K562 (cell line): ENCODE measurements at regions not wholly inside any gene's neighbourhood (a gene's known extent, or its start where the extent isn't known, plus 50 kb on each side); places are given as distances from the start of the nearest gene placed in this dataset.

Experiments
- ATAC-seq: fragments of 200-7000 bp; cut with Tn5 transposase; 3 replicates; pipeline ENCODE4 v1.9.1; 2020; ENCODE audit warnings: moderate library complexity
- BruUV-seq: library from RNA; stranded (reverse); fragments of 400-500 nt; replicated peaks from 2 replicates; lab custom pipeline; 2021; lab: Mats Ljungman, UMichigan
- CTCF ChIA-PET: fragments of 300-600 bp; formaldehyde crosslinking; extraction: SDS; loops from one replicate; lab custom pipeline; 2021; ENCODE audit warnings: low intra/inter-chr PET ratio; lab: Yijun Ruan, JAX
- POLR2A ChIA-PET: fragments of 300-600, 350-650 bp; sonication (Branson Sonifier 250); formaldehyde crosslinking; extraction: SDS; loops from one replicate; lab custom pipeline; 2021; ENCODE audit warnings: antibody characterized with exemption, inconsistent platforms; lab: Yijun Ruan, JAX
- DNase-seq, 4 experiments: peaks; one replicate each; pipeline versions ENCODE4 v3.0.0 to v3.0.0-alpha.2; 2011 to 2018; ENCODE audit warnings: low spot score in 3 of 4, mixed read lengths in 3 of 4; ENCODE audit errors: extremely low read depth in 1 of 4
- FAIRE-seq: peaks from 2 replicates; lab custom pipeline; 2011; peaks lifted over from hg19 to GRCh38; lab: Jason Lieb, UNC
- H2AFZ ChIP-seq: 2 replicates; pipeline ENCODE4 v1.6.0; 2011; ENCODE audit warnings: low read depth, low read length, control low read depth, inconsistent platforms
- H3K27ac ChIP-seq: fragments of 200-600 bp; 3 replicates; pipeline ENCODE4 v1.8.0; 2011; ENCODE audit warnings: low read depth, mild to moderate bottlenecking, control low read depth, inconsistent platforms, low read length, moderate library complexity, mixed read lengths; ENCODE audit errors: extremely low read depth
- H3K27me3 ChIP-seq, 2 experiments: fragments of 300-600 bp in 1 of 2; 2 replicates in 1 of 2; 3 replicates in 1 of 2; pipeline versions ENCODE4 v1.6.0 to v1.8.0; 2011; ENCODE audit warnings: inconsistent platforms in 2 of 2, low read length in 2 of 2, mild to moderate bottlenecking in 1 of 2, mixed read lengths in 1 of 2, moderate library complexity in 1 of 2; ENCODE audit not compliant: control insufficient read depth in 2 of 2, insufficient read depth in 2 of 2
- H3K36me3 ChIP-seq: fragments of 300-600 bp; 3 replicates; pipeline ENCODE4 v1.8.0; 2011; ENCODE audit warnings: mild to moderate bottlenecking, low read length, inconsistent platforms; ENCODE audit not compliant: control insufficient read depth, insufficient read depth
- H3K4me1 ChIP-seq, 2 experiments: fragments of 200-600 bp in 1 of 2; replicated peaks in 1 of 2; 2 replicates in 1 of 2; 3 replicates in 1 of 2; pipeline versions ENCODE4 v1.5.1 to v1.8.0; 2011; ENCODE audit warnings: inconsistent platforms in 2 of 2, low read length in 2 of 2, mild to moderate bottlenecking in 1 of 2, mixed read lengths in 1 of 2, moderate library complexity in 1 of 2; ENCODE audit not compliant: control insufficient read depth in 2 of 2, insufficient read depth in 2 of 2
- H3K4me2 ChIP-seq: 2 replicates; pipeline ENCODE4 v1.6.1; 2011; ENCODE audit warnings: low read length, control low read depth, inconsistent platforms, mixed read lengths; ENCODE audit not compliant: insufficient read depth
- H3K4me3 ChIP-seq: fragments of 200-600 bp; sonication (generic), shearing (Covaris generic); 2 replicates; pipeline ENCODE4 v1.5.1; 2016; ENCODE audit warnings: control low read depth, inconsistent platforms
- H3K79me2 ChIP-seq: fragments of 200-600 bp; 3 replicates; pipeline ENCODE4 v1.8.0; 2011; ENCODE audit warnings: low read length, inconsistent platforms; ENCODE audit not compliant: control insufficient read depth, insufficient read depth
- H3K9ac ChIP-seq, 2 experiments: 2 replicates each; pipeline versions ENCODE4 v1.6.0 to v1.6.1; 2011; ENCODE audit warnings: low read depth in 2 of 2, low read length in 2 of 2, control low read depth in 1 of 2, inconsistent platforms in 1 of 2, mild to moderate bottlenecking in 1 of 2, mixed read lengths in 1 of 2; ENCODE audit not compliant: insufficient read depth in 1 of 2
- H3K9me1 ChIP-seq: one replicate; pipeline ENCODE4 v1.6.0; 2011; ENCODE audit warnings: inconsistent platforms, mild to moderate bottlenecking, low read length, moderate library complexity; ENCODE audit not compliant: control insufficient read depth, insufficient read depth
- H3K9me3 ChIP-seq: replicated peaks from 2 replicates; pipeline ENCODE4 v1.5.1; 2011; ENCODE audit warnings: low read depth, low read length, inconsistent platforms; ENCODE audit not compliant: control insufficient read depth, insufficient read depth
- H4K20me1 ChIP-seq: replicated peaks from 2 replicates; pipeline ENCODE4 v1.6.1; 2011; ENCODE audit warnings: low read length, inconsistent platforms, mixed read lengths; ENCODE audit not compliant: control insufficient read depth, insufficient read depth
- NFXL1 ChIP-seq: fragments of 450-650 bp; formaldehyde crosslinking; IDR thresholded peaks from 2 replicates; pipeline ENCODE4 v1.4.0; 2021; ENCODE audit warnings: mild to moderate bottlenecking
- PTBP1 ChIP-seq: fragments of 200-400 bp; formaldehyde crosslinking; IDR thresholded peaks from 2 replicates; pipeline ENCODE4 v1.6.1; 2017; ENCODE audit warnings: low read depth, low read length
- TAF9B ChIP-seq: fragments of 450-650 bp; IDR thresholded peaks from 2 replicates; pipeline ENCODE4 v1.6.1; 2018; ENCODE audit warnings: mild to moderate bottlenecking; ENCODE audit not compliant: partially characterized antibody
- ZMIZ1 ChIP-seq, 2 experiments: fragments of 150-350 bp in 1 of 2; IDR thresholded peaks; 2 replicates each; pipeline ENCODE4 v1.6.1; 2012 to 2016; ENCODE audit warnings: low read depth in 2 of 2, low read length in 2 of 2, mild to moderate bottlenecking in 1 of 2, moderate library complexity in 1 of 2
- ZNF280A ChIP-seq: fragments of 450-650 bp; IDR thresholded peaks from 2 replicates; pipeline ENCODE4 v1.6.1; 2018; ENCODE audit warnings: mild to moderate bottlenecking, low read depth; ENCODE audit not compliant: partially characterized antibody
- ZNF398 ChIP-seq: fragments of 250-450 bp; sonication (Bioruptor Pico); IDR thresholded peaks from 2 replicates; pipeline ENCODE4 v1.8.0; 2021; ENCODE audit warnings: moderate library complexity, mild to moderate bottlenecking, inconsistent platforms
- ZNF609 ChIP-seq: sonication (generic); formaldehyde crosslinking; IDR thresholded peaks from 2 replicates; pipeline ENCODE4 v1.8.1; 2023; ENCODE audit warnings: missing genetic modification reagents, mild to moderate bottlenecking, borderline replicate concordance
- ZNF655 ChIP-seq: fragments of 250-450 bp; sonication (Bioruptor Pico); IDR thresholded peaks from 2 replicates; pipeline ENCODE4 v1.5.0; 2021
- ZNF764 ChIP-seq: fragments of 250-450 bp; sonication (Bioruptor Pico); IDR thresholded peaks from 2 replicates; pipeline ENCODE4 v1.4.0; 2020; ENCODE audit warnings: low read depth, mild to moderate bottlenecking, moderate library complexity
- WGBS: fragments of 100-300 bp; shearing (Covaris generic); methylation state at CpG from one replicate; pipeline ENCODE4 v1.1.6; 2016; ENCODE audit warnings: low coverage, mixed read lengths; ENCODE audit not compliant: insufficient coverage; ENCODE audit errors: missing lambda C conversion rate; 5-methylcytosine and 5-hydroxymethylcytosine counted together
- in situ Hi-C: fragments of 300-500 bp; cut with MboI; formaldehyde crosslinking; loops from 4 replicates; pipeline ENCODE4 v1.15.0; 2018; ENCODE audit warnings: inconsistent platforms, mixed read lengths
- intact Hi-C: fragments of 100-400 bp; cut with micrococcal nuclease; formaldehyde crosslinking; loops from 2 replicates; pipeline ENCODE4 v1.14.2; 2022

GRCh38 chr14:21974741-21975140 is 301.1 kb upstream of the OR4E1 start:
- FAIRE-seq: no peak
- Histone ChIP-seq H3K4me1 (no peaks in the 10 kb centered on the region), H3K27me3 (no peaks in the 10 kb centered on the region), H3K4me3 (no peak overlapping the region), H3K9me1 (no peaks in the 10 kb centered on the region), H3K79me2 (no peaks in the 10 kb centered on the region), H3K36me3 (no peaks in the 10 kb centered on the region), H3K9ac (no peak overlapping the region), H2AFZ (no peak overlapping the region), H3K9me3 (no peaks in the 10 kb centered on the region), H4K20me1 (no peaks in the 10 kb centered on the region), H3K27ac (no peak overlapping the region), H3K4me2 (no peak overlapping the region)
- intact Hi-C loops: no loop called here
- ATAC-seq: no peak
- 0% methylated on average over 2 of the region's 2 CpGs for WGBS
- in situ Hi-C loops: no loop called here
- no peak for DNase-seq
- ChIA-PET POLR2A (no interaction called here), CTCF (no interaction called here)
- BruUV-seq: no TSS peak
- TF ChIP-seq ZNF609 (CRISPR knock-in tag): no peak
- TF ChIP-seq ZNF764 (CRISPR knock-in tag): no peak
- no peak for TF ChIP-seq ZMIZ1 (IDR thresholded peaks at IDR 0.05; ENCODE audit: low read depth in 2 of 2, low read length in 2 of 2)
- TF ChIP-seq NFXL1: no peak
- TF ChIP-seq ZNF655 (CRISPR knock-in tag): no peak
- TF ChIP-seq ZNF280A: no peak
- no peak for TF ChIP-seq ZNF398 (CRISPR knock-in tag)
- TF ChIP-seq PTBP1: no peak
- no peak for TF ChIP-seq TAF9B
